ENCODE measurements at regions not wholly inside any gene's neighbourhood (a gene's known extent, or its start where the extent isn't known, plus 50 kb on each side); places are given as distances from the start of the nearest gene placed in this dataset.

DNA sequence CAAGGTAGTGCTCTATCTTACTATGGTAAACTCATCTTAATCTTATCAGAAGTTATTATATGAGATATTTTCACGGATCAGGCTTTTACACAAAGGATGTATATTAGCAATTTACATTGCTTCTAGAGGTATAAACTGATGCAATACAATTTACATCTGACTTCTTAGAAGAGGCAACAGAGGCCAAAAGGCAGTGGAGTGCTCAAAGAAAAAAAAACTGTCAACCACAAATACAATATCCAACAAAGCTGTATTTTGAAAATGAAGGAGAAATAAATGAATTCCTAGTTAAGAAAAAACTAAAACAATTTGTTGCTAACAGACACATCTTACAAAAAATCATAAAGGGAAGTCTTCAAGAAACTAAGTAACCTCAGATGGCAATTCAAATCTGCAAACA lies 1031.5 kb upstream of the CNTNAP5 start:
- DNase-seq (ENCODE audit: low read depth) = no peak
- H3K4me3 ChIP-seq (ENCODE audit: control insufficient read depth, low read depth, low read length) = no peak overlapping the region
- TF ChIP-seq, protein P1, sequence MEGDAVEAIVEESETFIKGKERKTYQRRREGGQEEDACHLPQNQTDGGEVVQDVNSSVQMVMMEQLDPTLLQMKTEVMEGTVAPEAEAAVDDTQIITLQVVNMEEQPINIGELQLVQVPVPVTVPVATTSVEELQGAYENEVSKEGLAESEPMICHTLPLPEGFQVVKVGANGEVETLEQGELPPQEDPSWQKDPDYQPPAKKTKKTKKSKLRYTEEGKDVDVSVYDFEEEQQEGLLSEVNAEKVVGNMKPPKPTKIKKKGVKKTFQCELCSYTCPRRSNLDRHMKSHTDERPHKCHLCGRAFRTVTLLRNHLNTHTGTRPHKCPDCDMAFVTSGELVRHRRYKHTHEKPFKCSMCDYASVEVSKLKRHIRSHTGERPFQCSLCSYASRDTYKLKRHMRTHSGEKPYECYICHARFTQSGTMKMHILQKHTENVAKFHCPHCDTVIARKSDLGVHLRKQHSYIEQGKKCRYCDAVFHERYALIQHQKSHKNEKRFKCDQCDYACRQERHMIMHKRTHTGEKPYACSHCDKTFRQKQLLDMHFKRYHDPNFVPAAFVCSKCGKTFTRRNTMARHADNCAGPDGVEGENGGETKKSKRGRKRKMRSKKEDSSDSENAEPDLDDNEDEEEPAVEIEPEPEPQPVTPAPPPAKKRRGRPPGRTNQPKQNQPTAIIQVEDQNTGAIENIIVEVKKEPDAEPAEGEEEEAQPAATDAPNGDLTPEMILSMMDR (conservative IDR thresholded peaks at IDR 0.05; ENCODE audit: control insufficient read depth, insufficient read depth, low read depth, low read length) = no peak

DNA sequence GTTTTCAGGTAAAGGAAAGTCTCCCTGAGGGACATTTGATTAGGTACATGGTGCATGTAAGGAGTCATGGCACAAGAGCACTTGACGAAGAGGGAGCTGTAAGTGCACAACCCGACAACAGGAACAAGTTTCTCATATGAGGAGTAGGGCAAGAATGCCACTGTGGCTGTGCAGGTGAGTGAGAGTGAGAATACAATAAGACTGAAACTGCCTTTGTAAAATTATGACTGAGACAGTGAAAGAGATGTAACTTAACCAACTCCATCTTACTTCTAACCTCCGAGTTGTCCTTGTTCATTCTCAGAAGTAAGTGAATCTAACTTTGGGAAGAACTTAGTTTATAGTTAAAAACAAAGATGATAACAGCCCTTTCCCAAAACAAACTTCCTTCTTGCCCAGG lies 1025.8 kb upstream of the CNTNAP5 start:
- no peak overlapping the region for H3K4me3 ChIP-seq (ENCODE audit: control insufficient read depth, low read depth, low read length)
- DNase-seq (ENCODE audit: low read depth) = no peak
- TF ChIP-seq, protein P1 (conservative IDR thresholded peaks at IDR 0.05; ENCODE audit: control insufficient read depth, insufficient read depth, low read depth, low read length) = no peak

DNA sequence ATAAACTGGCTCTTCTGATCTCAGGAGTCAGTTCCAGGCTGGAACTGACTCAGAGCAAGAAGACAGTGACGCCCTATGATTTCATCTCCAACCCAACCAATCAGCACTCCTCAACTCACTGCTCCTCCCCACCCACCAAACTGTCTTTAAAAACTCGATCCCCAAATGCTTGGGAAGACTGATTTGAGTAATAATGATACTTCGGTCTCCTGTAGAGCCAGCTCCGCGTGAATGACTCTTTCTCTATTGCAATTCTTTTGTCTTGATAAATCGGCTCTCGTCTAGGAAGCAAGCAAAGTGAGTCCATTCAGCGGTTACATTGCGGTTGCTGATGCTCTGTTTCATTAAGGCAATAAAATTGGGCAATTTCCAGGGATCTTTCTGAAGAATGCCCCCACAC lies 1025.3 kb upstream of the CNTNAP5 start:
- no peak for DNase-seq (ENCODE audit: low read depth)
- TF ChIP-seq, protein P1 (conservative IDR thresholded peaks at IDR 0.05; ENCODE audit: control insufficient read depth, insufficient read depth, low read depth, low read length) = no peak
- no peak overlapping the region for H3K4me3 ChIP-seq (ENCODE audit: control insufficient read depth, low read depth, low read length)

DNA sequence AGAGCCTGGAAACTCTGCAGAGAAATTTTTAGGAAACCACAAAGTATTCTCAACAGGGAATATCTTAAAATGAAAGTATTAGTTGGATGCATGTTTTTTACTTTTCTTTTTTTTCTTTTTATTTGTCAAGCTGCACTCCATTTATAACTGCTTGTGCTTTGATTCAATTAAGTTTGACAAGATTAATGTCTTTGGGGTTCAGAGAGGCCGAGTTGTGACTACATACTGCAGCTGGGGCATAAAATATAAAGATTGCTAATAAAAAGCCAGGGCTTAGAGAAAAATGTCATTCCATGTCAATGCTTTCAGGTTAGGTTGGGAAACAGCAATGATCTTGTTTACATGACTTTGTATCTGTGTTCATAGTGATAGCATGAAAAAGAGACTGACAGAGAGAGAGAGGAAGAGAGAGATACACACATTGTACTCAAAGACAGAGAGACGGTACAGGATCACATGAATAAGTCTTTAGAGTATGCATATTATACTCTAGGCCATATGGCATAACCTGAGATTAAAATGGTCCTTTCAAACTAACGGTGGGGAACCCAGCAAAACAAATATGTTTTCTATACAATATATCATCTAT lies 1022.3 kb upstream of the CNTNAP5 start:
- no peak for DNase-seq (ENCODE audit: low read depth)
- TF ChIP-seq, protein P1 (conservative IDR thresholded peaks at IDR 0.05; ENCODE audit: control insufficient read depth, insufficient read depth, low read depth, low read length) = no peak
- H3K4me3 ChIP-seq (ENCODE audit: control insufficient read depth, low read depth, low read length) = no peak overlapping the region

DNA sequence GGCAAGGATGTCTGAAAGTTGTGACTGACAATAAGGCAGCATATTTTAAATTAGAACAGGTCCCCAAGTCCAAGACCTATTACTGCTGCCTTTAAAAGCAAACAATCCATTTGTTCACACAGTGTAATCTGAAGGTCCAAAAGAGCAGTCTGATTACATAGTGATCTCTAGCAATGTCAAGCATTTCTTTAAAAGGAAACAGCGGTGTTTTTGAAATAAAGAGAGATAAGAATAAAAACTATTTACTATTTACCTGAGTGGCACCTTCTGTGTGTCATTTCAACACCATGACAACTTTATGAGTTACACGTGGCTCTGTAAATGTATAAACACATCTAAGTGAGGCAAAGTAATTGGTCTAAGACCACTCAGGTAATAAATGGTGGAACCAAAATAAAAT lies 1009.9 kb upstream of the CNTNAP5 start:
- no peak for DNase-seq (ENCODE audit: low read depth)
- H3K4me3 ChIP-seq (ENCODE audit: control insufficient read depth, low read depth, low read length) = no peak overlapping the region
- TF ChIP-seq, protein P1 (conservative IDR thresholded peaks at IDR 0.05; ENCODE audit: control insufficient read depth, insufficient read depth, low read depth, low read length) = no peak

DNA sequence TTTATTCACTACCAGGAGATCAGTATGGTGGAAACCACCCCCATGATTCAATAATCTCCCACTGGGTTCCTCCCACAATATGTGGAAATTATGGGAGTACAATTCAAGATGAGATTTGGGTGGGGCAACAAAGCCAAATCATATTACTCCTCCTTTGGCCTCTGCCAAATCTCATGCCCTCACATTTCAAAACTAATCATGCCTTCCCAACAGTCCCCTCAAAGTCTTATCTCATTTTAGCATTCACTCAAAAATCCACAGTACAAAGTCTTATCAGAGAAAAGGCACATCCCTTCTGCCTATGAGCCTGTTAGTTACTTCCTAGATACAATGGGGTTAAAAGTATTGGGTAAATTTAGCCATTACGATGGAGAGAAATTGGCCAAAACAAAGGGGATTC lies 989.5 kb upstream of the CNTNAP5 start:
- H3K4me3 ChIP-seq (ENCODE audit: control insufficient read depth, low read depth, low read length) = no peak overlapping the region
- TF ChIP-seq, protein P1 (conservative IDR thresholded peaks at IDR 0.05; ENCODE audit: control insufficient read depth, insufficient read depth, low read depth, low read length) = no peak
- DNase-seq (ENCODE audit: low read depth) = no peak

DNA sequence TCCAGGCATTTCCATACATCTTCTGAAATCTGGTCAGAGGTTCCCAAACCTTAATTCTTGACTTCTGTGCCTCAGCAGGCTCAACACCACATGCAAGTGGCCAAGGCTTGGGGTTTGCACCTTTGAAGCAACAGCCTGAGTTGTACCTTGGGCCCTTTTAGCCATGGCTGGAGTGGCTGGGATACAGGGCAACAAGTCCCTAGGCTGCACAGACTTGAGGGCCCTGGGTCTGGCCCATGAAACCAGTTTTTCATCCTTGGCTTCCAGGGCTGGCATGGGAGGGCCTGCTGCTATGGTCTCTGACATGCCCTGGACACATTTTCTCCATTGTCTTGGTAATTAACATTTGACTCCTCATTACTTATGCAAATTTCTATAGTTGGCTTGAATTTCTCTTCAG lies 988.8 kb upstream of the CNTNAP5 start:
- no peak for DNase-seq (ENCODE audit: low read depth)
- H3K4me3 ChIP-seq (ENCODE audit: control insufficient read depth, low read depth, low read length) = no peak overlapping the region
- TF ChIP-seq, protein P1 (conservative IDR thresholded peaks at IDR 0.05; ENCODE audit: control insufficient read depth, insufficient read depth, low read depth, low read length) = no peak

All from fibroblast of mammary gland (primary cell).